H1 (cell line): ENCODE measurements at regions not wholly inside any gene's neighbourhood (a gene's known extent, or its start where the extent isn't known, plus 50 kb on each side); places are given as distances from the start of the nearest gene placed in this dataset.

Experiments
- CTCF ChIA-PET: fragments of 300-600 bp; sonication (Branson Sonifier 250); formaldehyde crosslinking; loops from one replicate; lab custom pipeline; 2021; ENCODE audit not compliant: partially characterized antibody; lab: Charles Lee
- POLR2A ChIA-PET: fragments of 300-600 bp; sonication (Branson Sonifier 250); formaldehyde crosslinking; loops from one replicate; lab custom pipeline; 2021; ENCODE audit warnings: inconsistent platforms; ENCODE audit not compliant: partially characterized antibody; lab: Charles Lee
- DNase-seq, 2 experiments: peaks; one replicate each; pipeline versions ENCODE4 v3.0.0 to v3.0.0-alpha.2; 2010 to 2022; ENCODE audit warnings: low spot score in 2 of 2, low read depth in 1 of 2, mixed read lengths in 1 of 2
- FAIRE-seq: peaks from 2 replicates; lab custom pipeline; 2011; peaks lifted over from hg19 to GRCh38; lab: Jason Lieb, UNC
- H2AFZ ChIP-seq: 2 replicates; pipeline ENCODE4 v1.8.1; 2012; ENCODE audit warnings: low read length, inconsistent platforms
- H2AK5ac ChIP-seq: 2 replicates; pipeline ENCODE4 v1.6.1; 2013; ENCODE audit warnings: low read depth, low read length
- H2BK120ac ChIP-seq: replicated peaks from 2 replicates; pipeline ENCODE3; 2013; ENCODE audit warnings: low read depth, low read length, inconsistent platforms
- H2BK12ac ChIP-seq: 2 replicates; pipeline ENCODE4 v1.6.1; 2013; ENCODE audit warnings: low read depth, low read length
- H2BK15ac ChIP-seq: 2 replicates; pipeline ENCODE4 v1.6.1; 2013; ENCODE audit warnings: low read length
- H2BK20ac ChIP-seq: 2 replicates; pipeline ENCODE4 v1.6.1; 2013; ENCODE audit warnings: low read length
- H2BK5ac ChIP-seq: 2 replicates; pipeline ENCODE4 v1.6.1; 2013; ENCODE audit warnings: low read depth, low read length
- H3K14ac ChIP-seq: 2 replicates; pipeline ENCODE4 v1.6.1; 2013; ENCODE audit warnings: inconsistent platforms; ENCODE audit not compliant: insufficient read length
- H3K18ac ChIP-seq: 2 replicates; pipeline ENCODE4 v1.6.1; 2013; ENCODE audit warnings: low read length; ENCODE audit errors: extremely low read depth
- H3K23ac ChIP-seq: 2 replicates; pipeline ENCODE4 v1.6.1; 2013; ENCODE audit warnings: inconsistent platforms; ENCODE audit not compliant: insufficient read length
- H3K23me2 ChIP-seq: 2 replicates; pipeline ENCODE4 v1.6.1; 2013; ENCODE audit warnings: low read depth, low read length
- H3K27ac ChIP-seq: 2 replicates; pipeline ENCODE4 v1.6.1; 2011; ENCODE audit warnings: low read depth, low read length, inconsistent platforms
- H3K27me3 ChIP-seq, 4 experiments: replicated peaks in 1 of 4; 1 replicate in 1 of 4; 2 replicates in 3 of 4; pipeline versions ENCODE4 v1.6.1 to v1.8.1; 2011 to 2013; ENCODE audit warnings: low read length in 3 of 4, mild to moderate bottlenecking in 3 of 4, inconsistent platforms in 2 of 4, mixed read lengths in 2 of 4, moderate library complexity in 1 of 4; ENCODE audit not compliant: control insufficient read depth in 3 of 4, insufficient read depth in 3 of 4; ENCODE audit errors: extremely low read depth in 1 of 4
- H3K36me3 ChIP-seq, 4 experiments: 2 replicates each; pipeline versions ENCODE4 v1.6.1 to v1.8.1; 2011 to 2013; ENCODE audit warnings: mild to moderate bottlenecking in 4 of 4, low read length in 3 of 4, moderate library complexity in 2 of 4, control low read depth in 1 of 4, inconsistent platforms in 1 of 4; ENCODE audit not compliant: insufficient read depth in 4 of 4, control insufficient read depth in 2 of 4
- H3K4ac ChIP-seq: replicated peaks from 2 replicates; pipeline ENCODE3; 2013; ENCODE audit warnings: low read length, low read depth, mixed read lengths, inconsistent platforms; ENCODE audit not compliant: insufficient read length
- H3K4me1 ChIP-seq, 4 experiments: replicated peaks in 1 of 4; 1 replicate in 1 of 4; 2 replicates in 3 of 4; pipeline versions ENCODE4 v1.6.1 to v1.8.1; 2011 to 2013; ENCODE audit warnings: low read length in 3 of 4, inconsistent platforms in 2 of 4, mixed read lengths in 1 of 4; ENCODE audit not compliant: insufficient read depth in 4 of 4, control insufficient read depth in 3 of 4
- H3K4me2 ChIP-seq, 2 experiments: 2 replicates each; pipeline versions ENCODE4 v1.6.1 to v1.8.1; 2011 to 2013; ENCODE audit warnings: low read depth in 2 of 2, low read length in 2 of 2, control low read depth in 1 of 2, inconsistent platforms in 1 of 2, mild to moderate bottlenecking in 1 of 2; ENCODE audit not compliant: insufficient read depth in 1 of 2
- H3K4me3 ChIP-seq, 4 experiments: fragments of 200-600, 300-600 bp in 1 of 4; sonication (generic), shearing (Covaris generic), sonication (Bioruptor Twin) in 1 of 4; 2 replicates each; pipeline versions ENCODE4 v1.5.1 to v1.8.1; 2011 to 2016; ENCODE audit warnings: low read length in 4 of 4, low read depth in 3 of 4, control low read depth in 2 of 4, inconsistent platforms in 2 of 4, mild to moderate bottlenecking in 2 of 4, mixed read lengths in 1 of 4, moderate library complexity in 1 of 4; ENCODE audit not compliant: insufficient read depth in 2 of 4; ENCODE audit errors: extremely low read depth in 1 of 4
- H3K56ac ChIP-seq: replicated peaks from 2 replicates; pipeline ENCODE3; 2013; ENCODE audit warnings: low read depth, mild to moderate bottlenecking, mixed read lengths, low read length, inconsistent platforms; ENCODE audit not compliant: insufficient read length
- H3K79me1 ChIP-seq: 2 replicates; pipeline ENCODE4 v1.6.1; 2013; ENCODE audit warnings: low read depth, low read length, control low read depth
- H3K79me2 ChIP-seq, 2 experiments: 2 replicates each; pipeline versions ENCODE4 v1.6.1 to v1.8.1; 2012 to 2013; ENCODE audit warnings: low read length in 2 of 2, mild to moderate bottlenecking in 2 of 2, inconsistent platforms in 1 of 2; ENCODE audit not compliant: insufficient read depth in 2 of 2, control insufficient read depth in 1 of 2
- H3K9ac ChIP-seq, 4 experiments: replicated peaks in 1 of 4; 1 replicate in 1 of 4; 2 replicates in 3 of 4; pipeline versions ENCODE4 v1.6.1 to v1.8.1; 2011 to 2013; ENCODE audit warnings: low read depth in 3 of 4, low read length in 3 of 4, control low read depth in 2 of 4, mild to moderate bottlenecking in 2 of 4, moderate library complexity in 2 of 4, inconsistent platforms in 1 of 4; ENCODE audit errors: extremely low read depth in 1 of 4
- H3K9me3 ChIP-seq, 2 experiments: 2 replicates each; pipeline versions ENCODE4 v1.6.1 to v1.8.1; 2012 to 2013; ENCODE audit warnings: mild to moderate bottlenecking in 2 of 2, moderate library complexity in 2 of 2, control low read depth in 1 of 2, inconsistent platforms in 1 of 2, low read depth in 1 of 2, low read length in 1 of 2, mixed read lengths in 1 of 2; ENCODE audit not compliant: insufficient read depth in 2 of 2
- H4K20me1 ChIP-seq, 2 experiments: replicated peaks in 1 of 2; 2 replicates each; pipeline versions ENCODE3 to v1.8.1; 2011 to 2013; ENCODE audit warnings: inconsistent platforms in 2 of 2, low read length in 2 of 2, mild to moderate bottlenecking in 1 of 2; ENCODE audit not compliant: insufficient read depth in 2 of 2, control insufficient read depth in 1 of 2
- H4K5ac ChIP-seq: 2 replicates; pipeline ENCODE4 v1.6.1; 2013; ENCODE audit warnings: low read length, low read depth, mixed read lengths, inconsistent platforms; ENCODE audit not compliant: insufficient read length
- H4K8ac ChIP-seq: 2 replicates; pipeline ENCODE4 v1.8.0; 2013; ENCODE audit warnings: mild to moderate bottlenecking, moderate library complexity, low read length, inconsistent platforms; ENCODE audit not compliant: insufficient read depth; ENCODE audit errors: extremely low read depth
- H4K91ac ChIP-seq: replicated peaks from 2 replicates; pipeline ENCODE3; 2013; ENCODE audit warnings: low read length, mixed read lengths, inconsistent platforms; ENCODE audit not compliant: insufficient read length
- CHD2 ChIP-seq: IDR thresholded peaks from 2 replicates; pipeline ENCODE4 v1.6.1; 2012; ENCODE audit warnings: low read length, improper control_type of control experiment
- CREB1 ChIP-seq: IDR thresholded peaks from 2 replicates; pipeline ENCODE4 v1.6.1; 2012; ENCODE audit warnings: inconsistent platforms
- JUN ChIP-seq: IDR thresholded peaks from 2 replicates; pipeline ENCODE4 v1.6.1; 2011; ENCODE audit warnings: low read depth, mild to moderate bottlenecking, improper control_type of control experiment, low read length
- KDM4A ChIP-seq: IDR thresholded peaks from one replicate; pipeline ENCODE4 v1.7.1; 2012; ENCODE audit warnings: low read depth, mild to moderate bottlenecking, moderate library complexity, low read length, inconsistent platforms; ENCODE audit not compliant: severe bottlenecking
- RAD21 ChIP-seq, 2 experiments: IDR thresholded peaks in 1 of 2; conservative IDR thresholded peaks in 1 of 2; 2 replicates each; pipeline ENCODE4 v1.6.1; 2011; ENCODE audit warnings: low read depth in 2 of 2, low read length in 2 of 2, improper control_type of control experiment in 1 of 2, inconsistent platforms in 1 of 2, mild to moderate bottlenecking in 1 of 2, moderate library complexity in 1 of 2
- RFX5 ChIP-seq: IDR thresholded peaks from 2 replicates; pipeline ENCODE4 v1.6.1; 2011; ENCODE audit warnings: low read depth, low read length, improper control_type of control experiment, borderline replicate concordance
- SIRT6 ChIP-seq: IDR thresholded peaks from one replicate; pipeline ENCODE4 v1.7.1; 2012; ENCODE audit warnings: low read length, inconsistent platforms
- SIX5 ChIP-seq: IDR thresholded peaks from 2 replicates; pipeline ENCODE4 v1.6.1; 2011; ENCODE audit warnings: mild to moderate bottlenecking, low read depth, low read length
- SP2 ChIP-seq: IDR thresholded peaks from 2 replicates; pipeline ENCODE4 v1.6.1; 2012; ENCODE audit warnings: mild to moderate bottlenecking, low read length, inconsistent platforms
- TAF1 ChIP-seq: IDR thresholded peaks from 2 replicates; pipeline ENCODE4 v1.6.1; 2011; ENCODE audit warnings: mild to moderate bottlenecking, low read depth, low read length
- WGBS, 2 experiments: shearing (Covaris generic) in 1 of 2; methylation state at CpG; one replicate each; pipeline versions ENCODE4 v1.1.6 to v1.1.7; 2013 to 2015; ENCODE audit warnings: low lambda C conversion rate in 2 of 2, mixed read lengths in 2 of 2, inconsistent platforms in 1 of 2, low coverage in 1 of 2, missing lambda C conversion rate in 1 of 2; ENCODE audit not compliant: insufficient replicate concordance in 2 of 2, insufficient coverage in 1 of 2, insufficient read length in 1 of 2; ENCODE audit errors: extremely low coverage in 1 of 2, missing lambda C conversion rate in 1 of 2; 5-methylcytosine and 5-hydroxymethylcytosine counted together

DNA sequence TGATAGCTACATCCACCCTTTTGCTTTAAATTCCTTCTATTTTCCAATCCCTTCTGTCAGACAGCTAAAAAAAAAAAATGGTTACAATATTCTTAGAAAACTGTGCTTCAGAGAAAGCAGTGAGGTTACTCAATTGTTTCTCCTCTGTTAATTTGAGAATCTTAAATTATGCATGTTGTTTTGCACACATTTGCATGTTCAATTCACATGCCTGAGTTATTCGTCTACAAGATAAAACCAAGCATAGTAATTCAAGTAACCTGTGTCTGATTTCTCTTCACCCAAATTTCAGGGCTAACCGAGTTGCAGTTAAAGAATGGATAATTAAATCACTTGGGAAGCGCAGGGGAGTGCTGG, 81.0 kb upstream of the MED13L start:
- 61% methylated on average over 3 of the region's 3 CpGs; no CpG with 5 or more reads in 1 of the 2 experiments for WGBS, 2 experiments
- Histone ChIP-seq H3K23me2 (no peaks in the 10 kb centered on the region; the same call in 1 of the 2 replicates), H4K20me1 (no peaks in the 10 kb centered on the region), H3K79me2 (no peaks in the 10 kb centered on the region), H3K9ac (no peak overlapping the region), H3K4me1 (peaks cover 2 to 12% (median 6%) of the 10 kb centered on the region in 4 experiments; a peak in 5 of 7 replicates), H3K79me1 (no peaks in the 10 kb centered on the region), H3K4me2 (peak overlapping the region; percentile 39 to 52; a peak in 3 of 4 replicates), H3K56ac (peak overlapping the region; percentile 9), H2AFZ (peak overlapping the region; percentile 92; the same call in 1 of the 2 replicates), H2BK5ac (0 out of 2 replicates have a peak overlapping the region, but pooled peaks have one; percentile 80), H3K27ac (peak overlapping the region; percentile 53; the same call in 1 of the 2 replicates), H4K91ac (peak overlapping the region; percentile 12), H3K23ac (no peak overlapping the region), H2BK12ac (no peak overlapping the region), H3K27me3 (no peaks in the 10 kb centered on the region), H2BK15ac (no peak overlapping the region), H3K4ac (no peak overlapping the region), H3K9me3 (no peaks in the 10 kb centered on the region), H2AK5ac (no peak overlapping the region), H3K18ac (no peak overlapping the region), H2BK120ac (no peak overlapping the region), H3K36me3 (no peaks in the 10 kb centered on the region), H3K4me3 (peak overlapping the region in 2 of 4 experiments; percentile 21 to 46; a peak in 4 of 8 replicates), H4K8ac (no peak overlapping the region; the same call in 1 of the 2 replicates), H4K5ac (no peak overlapping the region), H3K14ac (no peak overlapping the region), H2BK20ac (no peak overlapping the region)
- FAIRE-seq (no peak), DNase-seq (no peak)
- ChIA-PET CTCF (interaction anchor here (0.6 to 1.9 kb wide), 6 partner anchors 11 to 253 kb away, joined by 3 to 5 read pairs (median 4); no protein-coding TSS in a partner anchor), POLR2A (interaction anchor here (1.2 kb wide), 1 partner anchor 76 kb away, joined by 4 read pairs; no protein-coding TSS in a partner anchor)
- no peak for TF ChIP-seq RAD21 (IDR thresholded peaks at IDR 0.05 in 1 of 2, conservative IDR thresholded peaks at IDR 0.05 in 1 of 2; ENCODE audit: low read depth in 2 of 2, low read length in 2 of 2)
- TF ChIP-seq CHD2: no peak
- no peak for TF ChIP-seq SIX5
- no peak for TF ChIP-seq SP2
- TF ChIP-seq KDM4A: no peak
- TF ChIP-seq SIRT6: no peak
- TF ChIP-seq RFX5: no peak
- no peak for TF ChIP-seq CREB1
- TF ChIP-seq TAF1: no peak
- no peak for TF ChIP-seq JUN
